H54 (cell line): ENCODE measurements at regions not wholly inside any gene's neighbourhood (a gene's known extent, or its start where the extent isn't known, plus 50 kb on each side); places are given as distances from the start of the nearest gene placed in this dataset.
"Not testable (repeated sequence)": the region's sequence is repeated elsewhere in the genome, so short reads cannot be mapped to it uniquely, and the experiment has no call there.

ENCODE experiments used
- DNase-seq: peaks from one replicate; pipeline ENCODE4 v3.0.0; 2011; ENCODE audit warnings: low spot score, mixed read lengths; ENCODE audit not compliant: insufficient read length
- FAIRE-seq: peaks from 3 replicates; lab custom pipeline; 2011; peaks lifted over from hg19 to GRCh38; lab: Jason Lieb, UNC
- POLR2A ChIP-seq: IDR thresholded peaks from 2 replicates; pipeline ENCODE4 v1.6.1; 2011; ENCODE audit warnings: low read depth, mild to moderate bottlenecking, low read length

GRCh38 chr1:214124915-214125314, 137.1 kb downstream of the PROX1 start:
- TF ChIP-seq POLR2A, result no peak
- FAIRE-seq (no peak), DNase-seq (no peak)

GRCh38 chr1:214125819-214126218, 138.0 kb downstream of the PROX1 start:
- FAIRE-seq (no peak), DNase-seq (no peak)
- TF ChIP-seq POLR2A, result no peak

DNA sequence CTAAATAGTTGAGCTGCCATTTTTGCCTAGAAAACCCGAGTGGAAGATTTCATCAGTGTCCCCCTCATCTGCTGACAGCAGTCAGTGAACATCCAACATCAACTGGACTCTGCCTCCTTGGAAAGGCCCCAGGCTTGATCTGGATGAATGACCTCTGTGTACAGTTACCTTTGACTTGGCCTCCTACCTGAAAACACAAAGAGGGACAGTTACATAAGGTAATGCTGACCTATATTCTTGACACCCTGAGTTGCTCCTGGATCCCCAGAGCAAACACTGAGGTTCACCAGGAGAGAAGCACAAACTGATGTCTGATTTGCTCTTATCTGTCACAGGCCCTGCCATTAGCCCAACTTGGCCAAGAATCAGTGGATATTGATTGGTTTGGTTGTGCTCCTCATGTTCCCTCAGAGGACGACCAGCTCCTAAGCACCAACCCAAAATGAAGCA, 138.9 kb downstream of the PROX1 start:
- no peak for DNase-seq
- TF ChIP-seq POLR2A, result no peak
- FAIRE-seq, result no peak

DNA sequence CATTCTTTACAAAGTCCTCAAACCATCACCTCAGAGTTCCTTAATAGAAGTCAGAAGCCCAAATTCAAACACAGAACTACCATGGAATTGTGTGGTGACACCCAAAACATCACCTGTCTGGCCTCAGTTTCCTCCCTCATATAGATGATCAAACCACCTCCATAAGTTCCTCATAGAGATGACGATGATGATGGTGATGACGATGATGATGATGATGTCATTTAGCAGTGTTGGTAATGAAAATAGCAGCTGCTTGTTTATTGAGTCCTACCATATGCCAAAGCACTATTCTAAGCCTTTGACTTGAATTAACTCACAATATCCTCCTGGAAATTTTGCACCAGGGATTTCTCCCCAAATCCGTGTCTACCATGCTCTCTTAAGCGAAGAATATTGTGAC, 139.9 kb downstream of the PROX1 start:
- no peak for FAIRE-seq
- TF ChIP-seq POLR2A, result no peak
- no peak for DNase-seq

- no peak for FAIRE-seq
These were observed 145.1 kb upstream of the SMYD2 start for GRCh38 chr1:214135886-214136285.

GRCh38 chr1:214136324-214136919, 144.5 kb upstream of the SMYD2 start:
- DNase-seq (no peak), FAIRE-seq (no peak)
- TF ChIP-seq POLR2A, result no peak

More at GRCh38 chr1:214135886-214136285, 145.1 kb upstream of the SMYD2 start:
- TF ChIP-seq POLR2A, result no peak
- no peak for DNase-seq

DNA sequence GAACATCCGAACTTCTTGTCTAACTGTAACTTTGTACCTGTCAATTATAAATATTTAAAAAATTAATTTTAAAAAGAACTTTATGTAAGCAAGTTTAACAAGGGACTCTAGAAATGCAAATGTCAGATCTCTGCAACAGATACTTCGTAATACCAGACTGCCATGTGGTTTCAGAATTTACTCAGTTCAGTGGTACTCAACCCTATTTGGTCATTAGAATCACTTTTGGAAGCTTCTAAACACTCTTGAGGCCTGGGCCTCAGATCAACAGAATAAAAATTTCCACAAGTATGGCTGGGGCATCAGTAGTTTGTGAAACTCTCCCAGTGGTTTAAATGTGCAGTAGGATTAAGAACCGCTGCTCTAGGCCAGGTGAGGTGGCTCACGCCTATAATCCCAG, 139.5 kb upstream of the SMYD2 start:
- no peak for TF ChIP-seq POLR2A
- FAIRE-seq (no peak), DNase-seq (no peak)

- FAIRE-seq (no peak), DNase-seq (no peak)
- no peak for TF ChIP-seq POLR2A
These were observed 137.7 kb upstream of the SMYD2 start for GRCh38 chr1:214143006-214143992.

- not testable (repeated sequence) for DNase-seq, FAIRE-seq
These were observed 136.4 kb upstream of the SMYD2 start for GRCh38 chr1:214144521-214144920.

GRCh38 chr1:214146523-214146922, 134.4 kb upstream of the SMYD2 start:
- DNase-seq (no peak), FAIRE-seq (no peak)
- no peak for TF ChIP-seq POLR2A

GRCh38 chr1:214154596-214155292, 126.2 kb upstream of the SMYD2 start:
- TF ChIP-seq POLR2A, result no peak
- DNase-seq (no peak), FAIRE-seq (no peak)

- no peak for TF ChIP-seq POLR2A
- FAIRE-seq, result no peak
- no peak for DNase-seq
These were observed 124.9 kb upstream of the SMYD2 start for GRCh38 chr1:214155987-214156625.

DNA sequence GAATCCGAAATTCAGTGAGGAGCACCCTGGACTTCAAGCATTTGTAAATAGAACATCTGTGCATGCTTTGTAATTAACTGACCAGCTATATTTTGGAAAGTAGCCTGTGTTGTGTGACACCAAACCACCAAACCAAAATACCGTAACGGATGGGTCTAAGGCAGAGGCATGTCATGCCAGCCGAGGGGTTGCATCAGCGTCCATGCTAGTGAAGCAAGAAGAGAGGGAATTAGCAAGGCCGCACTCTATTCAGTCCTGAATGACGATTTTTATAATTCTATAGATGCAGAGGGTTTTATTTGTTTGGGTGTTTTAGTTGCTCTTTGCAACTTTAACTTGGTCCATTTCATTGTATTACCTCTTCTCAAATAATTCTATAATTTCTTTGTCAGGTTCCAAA, 116.8 kb upstream of the SMYD2 start:
- no peak for FAIRE-seq
- no peak for TF ChIP-seq POLR2A
- DNase-seq, result no peak
